ENCODE measurements at regions not wholly inside any gene's neighbourhood (a gene's known extent, or its start where the extent isn't known, plus 50 kb on each side); places are given as distances from the start of the nearest gene placed in this dataset.

- ATAC-seq (no peak), FAIRE-seq (no peak), DNase-seq (ENCODE audit: extremely low read depth in 1 of 4, low spot score in 3 of 4) (no peak)
- ChIA-PET CTCF (ENCODE audit: low intra/inter-chr PET ratio) (no interaction called here), POLR2A (no interaction called here)
- no TSS peak for BruUV-seq (replicated peaks)
- Histone ChIP-seq H3K9me3 (replicated peaks; ENCODE audit: control insufficient read depth, insufficient read depth, low read depth, low read length) (no peaks in the 10 kb centered on the region), H3K36me3 (ENCODE audit: control insufficient read depth, insufficient read depth, low read length) (no peaks in the 10 kb centered on the region), H2AFZ (ENCODE audit: low read depth, low read length) (no peak overlapping the region), H3K4me3 (no peak overlapping the region), H3K79me2 (ENCODE audit: control insufficient read depth, insufficient read depth, low read length) (no peaks in the 10 kb centered on the region), H3K4me2 (ENCODE audit: insufficient read depth, low read length) (no peak overlapping the region), H3K9ac (ENCODE audit: insufficient read depth in 1 of 2, low read depth in 2 of 2, low read length in 2 of 2) (no peak overlapping the region), H3K9me1 (ENCODE audit: control insufficient read depth, insufficient read depth, low read length) (no peaks in the 10 kb centered on the region), H3K4me1 (replicated peaks in 1 of 2; ENCODE audit: control insufficient read depth in 2 of 2, insufficient read depth in 2 of 2, low read length in 2 of 2) (no peaks in the 10 kb centered on the region), H4K20me1 (replicated peaks; ENCODE audit: control insufficient read depth, insufficient read depth, low read length) (no peaks in the 10 kb centered on the region), H3K27me3 (ENCODE audit: control insufficient read depth in 2 of 2, insufficient read depth in 2 of 2, low read length in 2 of 2) (no peaks in the 10 kb centered on the region), H3K27ac (ENCODE audit: extremely low read depth, low read depth, low read length) (no peak overlapping the region)
- intact Hi-C loops (cut with micrococcal nuclease): no loop called here
- WGBS (ENCODE audit: insufficient coverage, low coverage, missing lambda C conversion rate): 6% methylated on average over 3 of the region's 3 CpGs
- TF ChIP-seq ZNF57 (CRISPR knock-in tag; IDR thresholded peaks at IDR 0.05) (no peak), CEBPG (CRISPR knock-in tag; IDR thresholded peaks at IDR 0.05) (no peak), CEBPG (tag; conservative IDR thresholded peaks at IDR 0.05 in 1 of 2, IDR thresholded peaks at IDR 0.05 in 1 of 2) (0 out of 4 replicates have a peak, but pooled peaks of 1 of the 2 experiments have one; percentile 10)
- in situ Hi-C loops (cut with MboI): no loop called here
Measured at GRCh38 chr2:212609479-212609878, 70.9 kb upstream of the ERBB4 start.

- H4K20me1 ChIP-seq (replicated peaks; ENCODE audit: control insufficient read depth, insufficient read depth, low read length): no peaks in the 10 kb centered on the region
- no peak overlapping the region for H3K27ac ChIP-seq (ENCODE audit: extremely low read depth, low read depth, low read length)
- FAIRE-seq (no peak), DNase-seq (ENCODE audit: extremely low read depth in 1 of 4, low spot score in 3 of 4) (no peak), ATAC-seq (no peak)
- no peaks in the 10 kb centered on the region for H3K4me1 ChIP-seq (replicated peaks in 1 of 2; ENCODE audit: control insufficient read depth in 2 of 2, insufficient read depth in 2 of 2, low read length in 2 of 2)
- H3K36me3 ChIP-seq (ENCODE audit: control insufficient read depth, insufficient read depth, low read length): no peaks in the 10 kb centered on the region
- no peak overlapping the region for H3K4me3 ChIP-seq
- H3K9ac ChIP-seq (ENCODE audit: insufficient read depth in 1 of 2, low read depth in 2 of 2, low read length in 2 of 2): no peak overlapping the region
- no peak overlapping the region for H2AFZ ChIP-seq (ENCODE audit: low read depth, low read length)
- POLR2A ChIA-PET: no interaction called here
- H3K27me3 ChIP-seq (ENCODE audit: control insufficient read depth in 2 of 2, insufficient read depth in 2 of 2, low read length in 2 of 2): no peaks in the 10 kb centered on the region
- no peaks in the 10 kb centered on the region for H3K9me1 ChIP-seq (ENCODE audit: control insufficient read depth, insufficient read depth, low read length)
- in situ Hi-C loops (cut with MboI): no loop called here
- no TSS peak for BruUV-seq (replicated peaks)
- 0% methylated on average over 2 of the region's 2 CpGs for WGBS (ENCODE audit: insufficient coverage, low coverage, missing lambda C conversion rate)
- no peaks in the 10 kb centered on the region for H3K79me2 ChIP-seq (ENCODE audit: control insufficient read depth, insufficient read depth, low read length)
- no peaks in the 10 kb centered on the region for H3K9me3 ChIP-seq (replicated peaks; ENCODE audit: control insufficient read depth, insufficient read depth, low read depth, low read length)
- intact Hi-C loops (cut with micrococcal nuclease): no loop called here
- TF ChIP-seq POLR2H (tag; IDR thresholded peaks at IDR 0.05; ENCODE audit: low read depth) (no peak), SREBF2 (CRISPR knock-in tag; IDR thresholded peaks at IDR 0.05) (no peak), NR1H2 (CRISPR knock-in tag; IDR thresholded peaks at IDR 0.05) (no peak), TEAD2 (tag; IDR thresholded peaks at IDR 0.05) (no peak)
- CTCF ChIA-PET (ENCODE audit: low intra/inter-chr PET ratio): no interaction called here
- H3K4me2 ChIP-seq (ENCODE audit: insufficient read depth, low read length): no peak overlapping the region
Measured at GRCh38 chr2:212607080-212607479, 68.5 kb upstream of the ERBB4 start.

All from K562 (cell line).